Endothelial cell of umbilical vein (primary cell): ENCODE measurements at regions not wholly inside any gene's neighbourhood (a gene's known extent, or its start where the extent isn't known, plus 50 kb on each side); places are given as distances from the start of the nearest gene placed in this dataset.

Experiments used
- BruUV-seq: library from RNA; stranded (reverse); fragments of 400-500 nt; replicated peaks from 2 replicates; lab custom pipeline; 2021; lab: Mats Ljungman, UMichigan
- CTCF ChIA-PET: fragments of 300-600, 350-600 bp; sonication (Branson Sonifier 250); formaldehyde crosslinking; loops from one replicate; lab custom pipeline; 2021; ENCODE audit warnings: antibody characterized with exemption, inconsistent platforms; lab: Charles Lee
- POLR2A ChIA-PET: fragments of 300-600, 350-600 bp; sonication (Branson Sonifier 250); formaldehyde crosslinking; loops from one replicate; lab custom pipeline; 2021; ENCODE audit warnings: antibody characterized with exemption, inconsistent platforms; lab: Charles Lee
- DNase-seq: peaks from one replicate; pipeline ENCODE4 v3.0.0-alpha.2; 2011; ENCODE audit warnings: low read depth, low spot score
- FAIRE-seq: peaks from 2 replicates; lab custom pipeline; 2011; peaks lifted over from hg19 to GRCh38; lab: Jason Lieb, UNC
- H2AFZ ChIP-seq: 2 replicates; pipeline ENCODE4 v1.6.0; 2012; ENCODE audit warnings: low read depth, low read length, control low read depth, inconsistent platforms
- H3K27ac ChIP-seq: 2 replicates; pipeline ENCODE4 v1.5.1; 2011; ENCODE audit warnings: low read depth, mild to moderate bottlenecking, control low read depth, low read length, moderate library complexity; ENCODE audit not compliant: insufficient read depth
- H3K27me3 ChIP-seq, 2 experiments: 2 replicates each; pipeline versions ENCODE4 v1.6.0 to v1.6.1; 2011; ENCODE audit warnings: low read length in 2 of 2, mixed read lengths in 1 of 2; ENCODE audit not compliant: control insufficient read depth in 2 of 2, insufficient read depth in 2 of 2
- H3K36me3 ChIP-seq, 2 experiments: 2 replicates in 1 of 2; 3 replicates in 1 of 2; pipeline ENCODE4 v1.5.1; 2011; ENCODE audit warnings: low read length in 2 of 2, mild to moderate bottlenecking in 1 of 2, moderate library complexity in 1 of 2; ENCODE audit not compliant: control insufficient read depth in 2 of 2, insufficient read depth in 2 of 2; ENCODE audit errors: extremely low read depth in 1 of 2
- H3K4me1 ChIP-seq: 3 replicates; pipeline ENCODE4 v1.5.1; 2011; ENCODE audit warnings: mild to moderate bottlenecking, low read length; ENCODE audit not compliant: control insufficient read depth, insufficient read depth; ENCODE audit errors: extremely low read depth
- H3K4me2 ChIP-seq: 2 replicates; pipeline ENCODE4 v1.6.1; 2011; ENCODE audit warnings: low read length, control low read depth, mixed read lengths; ENCODE audit not compliant: insufficient read depth
- H3K4me3 ChIP-seq, 3 experiments: fragments of 200-600 bp in 1 of 3; sonication (generic), shearing (Covaris generic) in 1 of 3; replicated peaks in 1 of 3; 2 replicates each; pipeline ENCODE4 v1.5.1; 2011 to 2016; ENCODE audit warnings: control low read depth in 3 of 3, low read length in 3 of 3, mild to moderate bottlenecking in 2 of 3, inconsistent platforms in 1 of 3, low read depth in 1 of 3, moderate library complexity in 1 of 3; ENCODE audit not compliant: insufficient read depth in 1 of 3
- H3K79me2 ChIP-seq: 2 replicates; pipeline ENCODE4 v1.6.0; 2012; ENCODE audit warnings: low read length, inconsistent platforms; ENCODE audit not compliant: control insufficient read depth, insufficient read depth
- H3K9ac ChIP-seq: replicated peaks from 2 replicates; pipeline ENCODE3; 2011; ENCODE audit warnings: low read length, control low read depth; ENCODE audit not compliant: insufficient read depth; ENCODE audit errors: extremely low read depth
- H3K9me1 ChIP-seq: replicated peaks from 3 replicates; pipeline ENCODE4 v1.6.0; 2011; ENCODE audit warnings: mild to moderate bottlenecking, low read length; ENCODE audit not compliant: control insufficient read depth, insufficient read depth; ENCODE audit errors: extremely low read depth
- H3K9me3 ChIP-seq: replicated peaks from 2 replicates; pipeline ENCODE4 v1.5.1; 2012; ENCODE audit warnings: low read length, inconsistent platforms; ENCODE audit not compliant: control insufficient read depth, insufficient read depth
- H4K20me1 ChIP-seq: replicated peaks from 2 replicates; pipeline ENCODE3; 2011; ENCODE audit warnings: mild to moderate bottlenecking, low read length; ENCODE audit not compliant: control insufficient read depth, insufficient read depth; ENCODE audit errors: extremely low read depth
- CTCF ChIP-seq, 2 donors: IDR thresholded peaks; 1 replicate in 1 of 2; 2 replicates in 1 of 2; pipeline ENCODE4 v1.5.1; 2011; ENCODE audit warnings: low read length in 2 of 2, mild to moderate bottlenecking in 2 of 2, moderate library complexity in 2 of 2, control low read depth in 1 of 2, inconsistent platforms in 1 of 2, low read depth in 1 of 2; ENCODE audit not compliant: insufficient read depth in 1 of 2; ENCODE audit errors: extremely low read depth in 1 of 2
- EZH2 ChIP-seq: IDR thresholded peaks from 2 replicates; pipeline ENCODE4 v1.6.1; 2012; ENCODE audit warnings: borderline replicate concordance, low read depth, mild to moderate bottlenecking, moderate library complexity, low read length, inconsistent platforms; ENCODE audit not compliant: severe bottlenecking
- FOS ChIP-seq: IDR thresholded peaks from 2 replicates; pipeline ENCODE4 v1.6.1; 2011; ENCODE audit warnings: mild to moderate bottlenecking, low read length, moderate library complexity, borderline replicate concordance; ENCODE audit not compliant: insufficient read depth
- GATA2 ChIP-seq: IDR thresholded peaks from 2 replicates; pipeline ENCODE4 v1.7.0; 2011; ENCODE audit warnings: low read depth, mild to moderate bottlenecking, moderate library complexity, mixed read lengths, low read length; ENCODE audit not compliant: insufficient read length, insufficient read depth
- JUN ChIP-seq: IDR thresholded peaks from 2 replicates; pipeline ENCODE4 v1.6.1; 2011; ENCODE audit warnings: borderline replicate concordance, low read depth; ENCODE audit not compliant: insufficient read length, insufficient read depth
- MAX ChIP-seq: IDR thresholded peaks from 2 replicates; pipeline ENCODE4 v1.6.1; 2011; ENCODE audit not compliant: insufficient read depth, insufficient read length
- MYC ChIP-seq: IDR thresholded peaks from one replicate; pipeline ENCODE4 v1.6.1; 2011; ENCODE audit warnings: mild to moderate bottlenecking, low read depth, low read length
- POLR2A ChIP-seq: IDR thresholded peaks from 2 replicates; pipeline ENCODE4 v1.6.1; 2012; ENCODE audit warnings: low read depth, mild to moderate bottlenecking, control low read depth, low read length
- POLR2AphosphoS5 ChIP-seq: IDR thresholded peaks from 2 replicates; pipeline ENCODE4 v1.6.1; 2012; ENCODE audit warnings: low read depth, mild to moderate bottlenecking, control low read depth, low read length, moderate library complexity; ENCODE audit not compliant: insufficient read depth
- dilution Hi-C: fragments of 300-500 bp; cut with MboI; formaldehyde crosslinking; loops from one replicate; pipeline ENCODE4 v1.15.0; 2019; ENCODE audit warnings: low sequenced_read_pairs; ENCODE audit not compliant: extremely low pct_ligation_motif_present
- intact Hi-C: fragments of 100-400 bp; cut with micrococcal nuclease; formaldehyde crosslinking; loops from one replicate; pipeline ENCODE4 v1.10.0; 2022

- no peaks in the 10 kb centered on the region for H3K36me3 ChIP-seq
- H3K9me3 ChIP-seq = no peaks in the 10 kb centered on the region
- no peaks in the 10 kb centered on the region for H3K9me1 ChIP-seq
- DNase-seq (no peak), FAIRE-seq (no peak)
- ChIA-PET CTCF (no interaction called here), POLR2A (no interaction called here)
- H3K4me3 ChIP-seq = no peak overlapping the region
- BruUV-seq = no TSS peak
- H3K79me2 ChIP-seq = no peaks in the 10 kb centered on the region
- dilution Hi-C loops (no loop called here), intact Hi-C loops (no loop called here)
- TF ChIP-seq FOS (no peak), GATA2 (no peak), POLR2A (no peak), CTCF (IDR thresholded peaks at IDR 0.05; ENCODE audit: extremely low read depth in 1 of 2, insufficient read depth in 1 of 2, low read depth in 1 of 2, low read length in 2 of 2) (no peak), POLR2AphosphoS5 (no peak), MYC (no peak), JUN (no peak), EZH2 (no peak), MAX (no peak)
- H3K9ac ChIP-seq = no peak overlapping the region
- no peaks in the 10 kb centered on the region for H3K27me3 ChIP-seq
- no peak overlapping the region for H3K27ac ChIP-seq
- H3K4me1 ChIP-seq = no peaks in the 10 kb centered on the region
- no peaks in the 10 kb centered on the region for H4K20me1 ChIP-seq
- no peak overlapping the region for H3K4me2 ChIP-seq
- no peak overlapping the region for H2AFZ ChIP-seq
Measured at GRCh38 chr10:84739641-84740040, 411.3 kb downstream of the CCSER2 start.
